H1 (cell line): ENCODE measurements at regions not wholly inside any gene's neighbourhood (a gene's known extent, or its start where the extent isn't known, plus 50 kb on each side); places are given as distances from the start of the nearest gene placed in this dataset.

Experiments
- CTCF ChIA-PET: fragments of 300-600 bp; sonication (Branson Sonifier 250); formaldehyde crosslinking; loops from one replicate; lab custom pipeline; 2021; ENCODE audit not compliant: partially characterized antibody; lab: Charles Lee
- POLR2A ChIA-PET: fragments of 300-600 bp; sonication (Branson Sonifier 250); formaldehyde crosslinking; loops from one replicate; lab custom pipeline; 2021; ENCODE audit warnings: inconsistent platforms; ENCODE audit not compliant: partially characterized antibody; lab: Charles Lee
- DNase-seq, 2 experiments: peaks; one replicate each; pipeline versions ENCODE4 v3.0.0 to v3.0.0-alpha.2; 2010 to 2022; ENCODE audit warnings: low spot score in 2 of 2, low read depth in 1 of 2, mixed read lengths in 1 of 2
- FAIRE-seq: peaks from 2 replicates; lab custom pipeline; 2011; peaks lifted over from hg19 to GRCh38; lab: Jason Lieb, UNC
- H2AFZ ChIP-seq: 2 replicates; pipeline ENCODE4 v1.8.1; 2012; ENCODE audit warnings: low read length, inconsistent platforms
- H2AK5ac ChIP-seq: 2 replicates; pipeline ENCODE4 v1.6.1; 2013; ENCODE audit warnings: low read depth, low read length
- H2BK120ac ChIP-seq: replicated peaks from 2 replicates; pipeline ENCODE3; 2013; ENCODE audit warnings: low read depth, low read length, inconsistent platforms
- H2BK12ac ChIP-seq: 2 replicates; pipeline ENCODE4 v1.6.1; 2013; ENCODE audit warnings: low read depth, low read length
- H2BK15ac ChIP-seq: 2 replicates; pipeline ENCODE4 v1.6.1; 2013; ENCODE audit warnings: low read length
- H2BK20ac ChIP-seq: 2 replicates; pipeline ENCODE4 v1.6.1; 2013; ENCODE audit warnings: low read length
- H2BK5ac ChIP-seq: 2 replicates; pipeline ENCODE4 v1.6.1; 2013; ENCODE audit warnings: low read depth, low read length
- H3K14ac ChIP-seq: 2 replicates; pipeline ENCODE4 v1.6.1; 2013; ENCODE audit warnings: inconsistent platforms; ENCODE audit not compliant: insufficient read length
- H3K18ac ChIP-seq: 2 replicates; pipeline ENCODE4 v1.6.1; 2013; ENCODE audit warnings: low read length; ENCODE audit errors: extremely low read depth
- H3K23ac ChIP-seq: 2 replicates; pipeline ENCODE4 v1.6.1; 2013; ENCODE audit warnings: inconsistent platforms; ENCODE audit not compliant: insufficient read length
- H3K23me2 ChIP-seq: 2 replicates; pipeline ENCODE4 v1.6.1; 2013; ENCODE audit warnings: low read depth, low read length
- H3K27ac ChIP-seq: 2 replicates; pipeline ENCODE4 v1.6.1; 2011; ENCODE audit warnings: low read depth, low read length, inconsistent platforms
- H3K27me3 ChIP-seq, 4 experiments: replicated peaks in 1 of 4; 1 replicate in 1 of 4; 2 replicates in 3 of 4; pipeline versions ENCODE4 v1.6.1 to v1.8.1; 2011 to 2013; ENCODE audit warnings: low read length in 3 of 4, mild to moderate bottlenecking in 3 of 4, inconsistent platforms in 2 of 4, mixed read lengths in 2 of 4, moderate library complexity in 1 of 4; ENCODE audit not compliant: control insufficient read depth in 3 of 4, insufficient read depth in 3 of 4; ENCODE audit errors: extremely low read depth in 1 of 4
- H3K36me3 ChIP-seq, 4 experiments: 2 replicates each; pipeline versions ENCODE4 v1.6.1 to v1.8.1; 2011 to 2013; ENCODE audit warnings: mild to moderate bottlenecking in 4 of 4, low read length in 3 of 4, moderate library complexity in 2 of 4, control low read depth in 1 of 4, inconsistent platforms in 1 of 4; ENCODE audit not compliant: insufficient read depth in 4 of 4, control insufficient read depth in 2 of 4
- H3K4ac ChIP-seq: replicated peaks from 2 replicates; pipeline ENCODE3; 2013; ENCODE audit warnings: low read length, low read depth, mixed read lengths, inconsistent platforms; ENCODE audit not compliant: insufficient read length
- H3K4me1 ChIP-seq, 4 experiments: replicated peaks in 1 of 4; 1 replicate in 1 of 4; 2 replicates in 3 of 4; pipeline versions ENCODE4 v1.6.1 to v1.8.1; 2011 to 2013; ENCODE audit warnings: low read length in 3 of 4, inconsistent platforms in 2 of 4, mixed read lengths in 1 of 4; ENCODE audit not compliant: insufficient read depth in 4 of 4, control insufficient read depth in 3 of 4
- H3K4me2 ChIP-seq, 2 experiments: 2 replicates each; pipeline versions ENCODE4 v1.6.1 to v1.8.1; 2011 to 2013; ENCODE audit warnings: low read depth in 2 of 2, low read length in 2 of 2, control low read depth in 1 of 2, inconsistent platforms in 1 of 2, mild to moderate bottlenecking in 1 of 2; ENCODE audit not compliant: insufficient read depth in 1 of 2
- H3K4me3 ChIP-seq, 4 experiments: fragments of 200-600, 300-600 bp in 1 of 4; sonication (generic), shearing (Covaris generic), sonication (Bioruptor Twin) in 1 of 4; 2 replicates each; pipeline versions ENCODE4 v1.5.1 to v1.8.1; 2011 to 2016; ENCODE audit warnings: low read length in 4 of 4, low read depth in 3 of 4, control low read depth in 2 of 4, inconsistent platforms in 2 of 4, mild to moderate bottlenecking in 2 of 4, mixed read lengths in 1 of 4, moderate library complexity in 1 of 4; ENCODE audit not compliant: insufficient read depth in 2 of 4; ENCODE audit errors: extremely low read depth in 1 of 4
- H3K56ac ChIP-seq: replicated peaks from 2 replicates; pipeline ENCODE3; 2013; ENCODE audit warnings: low read depth, mild to moderate bottlenecking, mixed read lengths, low read length, inconsistent platforms; ENCODE audit not compliant: insufficient read length
- H3K79me1 ChIP-seq: 2 replicates; pipeline ENCODE4 v1.6.1; 2013; ENCODE audit warnings: low read depth, low read length, control low read depth
- H3K79me2 ChIP-seq, 2 experiments: 2 replicates each; pipeline versions ENCODE4 v1.6.1 to v1.8.1; 2012 to 2013; ENCODE audit warnings: low read length in 2 of 2, mild to moderate bottlenecking in 2 of 2, inconsistent platforms in 1 of 2; ENCODE audit not compliant: insufficient read depth in 2 of 2, control insufficient read depth in 1 of 2
- H3K9ac ChIP-seq, 4 experiments: replicated peaks in 1 of 4; 1 replicate in 1 of 4; 2 replicates in 3 of 4; pipeline versions ENCODE4 v1.6.1 to v1.8.1; 2011 to 2013; ENCODE audit warnings: low read depth in 3 of 4, low read length in 3 of 4, control low read depth in 2 of 4, mild to moderate bottlenecking in 2 of 4, moderate library complexity in 2 of 4, inconsistent platforms in 1 of 4; ENCODE audit errors: extremely low read depth in 1 of 4
- H3K9me3 ChIP-seq, 2 experiments: 2 replicates each; pipeline versions ENCODE4 v1.6.1 to v1.8.1; 2012 to 2013; ENCODE audit warnings: mild to moderate bottlenecking in 2 of 2, moderate library complexity in 2 of 2, control low read depth in 1 of 2, inconsistent platforms in 1 of 2, low read depth in 1 of 2, low read length in 1 of 2, mixed read lengths in 1 of 2; ENCODE audit not compliant: insufficient read depth in 2 of 2
- H4K20me1 ChIP-seq, 2 experiments: replicated peaks in 1 of 2; 2 replicates each; pipeline versions ENCODE3 to v1.8.1; 2011 to 2013; ENCODE audit warnings: inconsistent platforms in 2 of 2, low read length in 2 of 2, mild to moderate bottlenecking in 1 of 2; ENCODE audit not compliant: insufficient read depth in 2 of 2, control insufficient read depth in 1 of 2
- H4K5ac ChIP-seq: 2 replicates; pipeline ENCODE4 v1.6.1; 2013; ENCODE audit warnings: low read length, low read depth, mixed read lengths, inconsistent platforms; ENCODE audit not compliant: insufficient read length
- H4K8ac ChIP-seq: 2 replicates; pipeline ENCODE4 v1.8.0; 2013; ENCODE audit warnings: mild to moderate bottlenecking, moderate library complexity, low read length, inconsistent platforms; ENCODE audit not compliant: insufficient read depth; ENCODE audit errors: extremely low read depth
- H4K91ac ChIP-seq: replicated peaks from 2 replicates; pipeline ENCODE3; 2013; ENCODE audit warnings: low read length, mixed read lengths, inconsistent platforms; ENCODE audit not compliant: insufficient read length
- GTF2F1 ChIP-seq: IDR thresholded peaks from 2 replicates; pipeline ENCODE4 v1.6.1; 2012; ENCODE audit warnings: low read depth, low read length, improper control_type of control experiment, borderline replicate concordance
- RXRA ChIP-seq: IDR thresholded peaks from 2 replicates; pipeline ENCODE4 v1.6.1; 2011; ENCODE audit warnings: low read depth, mild to moderate bottlenecking, low read length, moderate library complexity; ENCODE audit not compliant: insufficient read depth
- SP2 ChIP-seq: IDR thresholded peaks from 2 replicates; pipeline ENCODE4 v1.6.1; 2012; ENCODE audit warnings: mild to moderate bottlenecking, low read length, inconsistent platforms
- SUZ12 ChIP-seq: fragments of 200-600 bp; sonication (generic); IDR thresholded peaks from 2 replicates; pipeline ENCODE4 v1.6.1; 2012; ENCODE audit warnings: mild to moderate bottlenecking, inconsistent platforms, low read length, moderate library complexity, mixed read lengths
- TCF12 ChIP-seq: IDR thresholded peaks from 2 replicates; pipeline ENCODE4 v1.6.1; 2011; ENCODE audit warnings: low read depth, mild to moderate bottlenecking, low read length
- WGBS, 2 experiments: shearing (Covaris generic) in 1 of 2; methylation state at CpG; one replicate each; pipeline versions ENCODE4 v1.1.6 to v1.1.7; 2013 to 2015; ENCODE audit warnings: low lambda C conversion rate in 2 of 2, mixed read lengths in 2 of 2, inconsistent platforms in 1 of 2, low coverage in 1 of 2, missing lambda C conversion rate in 1 of 2; ENCODE audit not compliant: insufficient replicate concordance in 2 of 2, insufficient coverage in 1 of 2, insufficient read length in 1 of 2; ENCODE audit errors: extremely low coverage in 1 of 2, missing lambda C conversion rate in 1 of 2; 5-methylcytosine and 5-hydroxymethylcytosine counted together

DNA sequence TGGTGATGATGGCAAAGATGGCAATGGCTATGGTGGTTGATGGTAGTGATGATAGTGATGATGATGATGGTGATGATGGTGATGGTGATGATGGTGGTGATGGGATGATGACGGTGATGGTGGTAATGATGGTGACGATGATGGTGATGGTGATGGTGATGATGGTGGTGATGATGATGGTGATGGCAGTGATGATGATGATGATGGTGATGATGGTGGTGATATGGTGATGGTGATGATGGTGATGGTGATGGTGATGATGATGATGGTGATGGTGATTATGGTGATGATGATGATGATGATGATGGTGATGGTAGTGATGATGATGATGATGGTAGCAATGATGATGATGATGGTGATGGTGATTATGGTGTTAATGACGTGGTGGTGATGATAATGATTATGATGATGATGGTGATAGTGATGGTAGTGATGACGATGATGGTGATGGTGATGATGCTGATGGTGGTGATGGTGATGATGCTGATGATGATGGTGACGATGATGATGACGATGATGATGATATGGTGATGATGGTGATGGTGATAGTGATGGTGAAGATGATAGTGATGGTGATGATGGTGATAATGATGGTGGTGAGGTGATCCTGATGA, 232.1 kb downstream of the BRD1 start:
- H3K14ac ChIP-seq, result no peak overlapping the region
- FAIRE-seq, result no peak
- H3K79me2 ChIP-seq, result no peaks in the 10 kb centered on the region
- 92% methylated on average over 6 of the region's 6 CpGs; no CpG with 5 or more reads in 1 of the 2 experiments for WGBS, 2 experiments
- H3K23ac ChIP-seq, result no peak overlapping the region
- H3K9ac ChIP-seq, result no peak overlapping the region
- H4K91ac ChIP-seq, result no peak overlapping the region
- H3K36me3 ChIP-seq, result no peaks in the 10 kb centered on the region; a peak in 1 of 8 replicates
- H2BK15ac ChIP-seq, result no peak overlapping the region
- no peak for DNase-seq
- CTCF ChIA-PET, result no interaction called here
- H3K56ac ChIP-seq, result peak overlapping the region; percentile 62
- no peaks in the 10 kb centered on the region for H3K4me1 ChIP-seq
- no peak overlapping the region for H4K5ac ChIP-seq
- H3K9me3 ChIP-seq, result peaks cover 0 to 11% of the 10 kb centered on the region in 2 experiments; a peak in 2 of 4 replicates
- no peak overlapping the region for H2BK12ac ChIP-seq
- no peak overlapping the region for H3K4me3 ChIP-seq
- H3K4me2 ChIP-seq, result no peak overlapping the region
- H4K20me1 ChIP-seq, result peaks cover 0 to 12% of the 10 kb centered on the region in 2 experiments
- POLR2A ChIA-PET, result no interaction called here
- H3K27me3 ChIP-seq, result no peaks in the 10 kb centered on the region
- no peak overlapping the region for H4K8ac ChIP-seq
- H3K79me1 ChIP-seq, result no peaks in the 10 kb centered on the region
- H2AFZ ChIP-seq, result no peak overlapping the region
- peak overlapping the region; percentile 86; the same call in 1 of the 2 replicates for H2AK5ac ChIP-seq
- H3K27ac ChIP-seq, result no peak overlapping the region
- H3K18ac ChIP-seq, result no peak overlapping the region
- no peak overlapping the region for H2BK20ac ChIP-seq
- H2BK5ac ChIP-seq, result no peak overlapping the region
- H3K4ac ChIP-seq, result no peak overlapping the region
- peaks cover 14% of the 10 kb centered on the region; the same call in 1 of the 2 replicates for H3K23me2 ChIP-seq
- no peak overlapping the region for H2BK120ac ChIP-seq
- TF ChIP-seq SUZ12, result no peak
- TF ChIP-seq SP2, result no peak
- TF ChIP-seq TCF12, result no peak
- TF ChIP-seq GTF2F1, result no peak
- no peak for TF ChIP-seq RXRA
